PC-3 (cell line): ENCODE measurements at regions not wholly inside any gene's neighbourhood (a gene's known extent, or its start where the extent isn't known, plus 50 kb on each side); places are given as distances from the start of the nearest gene placed in this dataset.

Experiments
- EZH2 ChIP-seq: fragments of 300-600 bp; sonication (generic); IDR thresholded peaks from one replicate; pipeline ENCODE4 v1.6.1; 2017; ENCODE audit warnings: antibody characterized with exemption, mild to moderate bottlenecking, low read length; ENCODE audit not compliant: unreplicated experiment
- EZH2phosphoT487 ChIP-seq: fragments of 300-600 bp; sonication (generic); IDR thresholded peaks from 2 replicates; pipeline ENCODE4 v1.6.1; 2018; ENCODE audit warnings: mild to moderate bottlenecking, antibody characterized with exemption, low read length, borderline replicate concordance
- TF ChIP-seq, protein P1 (sequence below): fragments of 300-600 bp; sonication (generic); conservative IDR thresholded peaks from 2 replicates; pipeline ENCODE4 v1.5.1; 2017; ENCODE audit warnings: antibody characterized with exemption, low read depth, mild to moderate bottlenecking, low read length

DNA sequence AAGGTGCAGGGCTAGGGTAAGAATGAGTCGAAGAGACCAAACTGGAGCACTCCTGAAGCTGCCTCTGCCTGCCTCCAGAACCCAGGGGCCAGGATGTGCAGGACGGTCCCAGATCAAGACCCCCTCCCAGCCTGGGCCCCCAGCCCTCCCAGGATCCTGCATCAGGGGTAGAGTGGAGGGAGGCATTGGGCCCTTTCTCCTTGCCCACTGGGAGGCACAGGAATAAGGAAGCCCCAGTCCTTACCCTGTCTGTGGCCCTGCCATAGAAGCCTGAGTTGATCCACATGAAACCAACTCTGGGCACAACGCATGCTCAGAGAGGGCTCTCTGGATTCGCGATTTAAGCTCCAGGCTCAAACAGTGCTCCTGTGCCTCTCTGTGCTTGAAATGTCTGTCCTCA is 661.8 kb upstream of the B3GAT1 start:
- TF ChIP-seq, protein P1, sequence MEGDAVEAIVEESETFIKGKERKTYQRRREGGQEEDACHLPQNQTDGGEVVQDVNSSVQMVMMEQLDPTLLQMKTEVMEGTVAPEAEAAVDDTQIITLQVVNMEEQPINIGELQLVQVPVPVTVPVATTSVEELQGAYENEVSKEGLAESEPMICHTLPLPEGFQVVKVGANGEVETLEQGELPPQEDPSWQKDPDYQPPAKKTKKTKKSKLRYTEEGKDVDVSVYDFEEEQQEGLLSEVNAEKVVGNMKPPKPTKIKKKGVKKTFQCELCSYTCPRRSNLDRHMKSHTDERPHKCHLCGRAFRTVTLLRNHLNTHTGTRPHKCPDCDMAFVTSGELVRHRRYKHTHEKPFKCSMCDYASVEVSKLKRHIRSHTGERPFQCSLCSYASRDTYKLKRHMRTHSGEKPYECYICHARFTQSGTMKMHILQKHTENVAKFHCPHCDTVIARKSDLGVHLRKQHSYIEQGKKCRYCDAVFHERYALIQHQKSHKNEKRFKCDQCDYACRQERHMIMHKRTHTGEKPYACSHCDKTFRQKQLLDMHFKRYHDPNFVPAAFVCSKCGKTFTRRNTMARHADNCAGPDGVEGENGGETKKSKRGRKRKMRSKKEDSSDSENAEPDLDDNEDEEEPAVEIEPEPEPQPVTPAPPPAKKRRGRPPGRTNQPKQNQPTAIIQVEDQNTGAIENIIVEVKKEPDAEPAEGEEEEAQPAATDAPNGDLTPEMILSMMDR, result no peak
- no peak for TF ChIP-seq EZH2
- TF ChIP-seq EZH2phosphoT487, result no peak
